Muscle of back (tissue), 3 donors: ENCODE measurements at regions not wholly inside any gene's neighbourhood (a gene's known extent, or its start where the extent isn't known, plus 50 kb on each side); places are given as distances from the start of the nearest gene placed in this dataset.

Source experiments
- DNase-seq, 3 donors: peaks; one replicate each; pipeline versions ENCODE4 v3.0.0 to v3.0.0-alpha.2; 2013

DNA sequence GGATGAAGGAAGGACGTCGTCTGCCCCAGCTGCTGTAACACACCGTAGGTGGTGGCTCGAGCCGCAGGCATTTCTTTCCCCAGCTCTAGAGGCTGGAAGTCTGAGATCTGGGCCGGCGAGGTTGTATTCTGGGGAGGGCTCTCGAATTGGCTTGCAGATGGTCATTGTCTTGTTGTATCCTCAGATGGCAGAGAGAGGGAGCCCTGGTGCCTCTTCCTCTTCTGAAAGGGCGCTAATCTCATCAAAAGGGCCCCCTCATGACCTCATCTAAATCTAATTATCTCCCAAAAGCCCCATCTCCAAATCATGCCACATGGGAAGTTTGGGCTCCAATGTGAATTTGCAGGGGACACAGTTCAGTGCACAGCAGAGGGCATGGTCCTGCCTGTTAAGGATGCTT is 109.0 kb downstream of the SIK1 start:
- DNase-seq: no peak

DNA sequence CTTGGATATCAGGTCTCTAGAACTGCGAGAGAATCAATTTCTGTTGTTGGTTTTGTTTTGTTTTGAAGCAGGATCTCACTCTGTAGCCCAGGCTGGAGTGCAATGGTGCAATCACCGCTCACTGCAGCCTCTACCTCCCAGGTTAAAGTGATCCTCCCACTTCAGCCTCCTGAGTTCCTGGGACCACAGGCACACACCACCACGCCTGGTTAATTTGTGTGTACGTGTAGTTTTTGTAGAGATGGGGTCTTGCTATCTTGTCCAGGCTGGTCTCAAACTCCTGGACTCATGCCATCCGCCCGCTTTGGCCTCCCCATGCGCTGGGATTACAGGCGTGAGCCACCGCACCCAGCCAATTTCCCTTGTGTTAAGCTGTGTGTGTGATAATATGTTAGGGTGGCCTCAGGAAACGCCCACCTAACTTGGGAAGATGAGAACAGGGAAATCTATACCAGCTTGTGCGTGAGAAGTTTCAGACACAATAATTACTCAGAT is 109.6 kb downstream of the SIK1 start:
- no peak for DNase-seq

DNA sequence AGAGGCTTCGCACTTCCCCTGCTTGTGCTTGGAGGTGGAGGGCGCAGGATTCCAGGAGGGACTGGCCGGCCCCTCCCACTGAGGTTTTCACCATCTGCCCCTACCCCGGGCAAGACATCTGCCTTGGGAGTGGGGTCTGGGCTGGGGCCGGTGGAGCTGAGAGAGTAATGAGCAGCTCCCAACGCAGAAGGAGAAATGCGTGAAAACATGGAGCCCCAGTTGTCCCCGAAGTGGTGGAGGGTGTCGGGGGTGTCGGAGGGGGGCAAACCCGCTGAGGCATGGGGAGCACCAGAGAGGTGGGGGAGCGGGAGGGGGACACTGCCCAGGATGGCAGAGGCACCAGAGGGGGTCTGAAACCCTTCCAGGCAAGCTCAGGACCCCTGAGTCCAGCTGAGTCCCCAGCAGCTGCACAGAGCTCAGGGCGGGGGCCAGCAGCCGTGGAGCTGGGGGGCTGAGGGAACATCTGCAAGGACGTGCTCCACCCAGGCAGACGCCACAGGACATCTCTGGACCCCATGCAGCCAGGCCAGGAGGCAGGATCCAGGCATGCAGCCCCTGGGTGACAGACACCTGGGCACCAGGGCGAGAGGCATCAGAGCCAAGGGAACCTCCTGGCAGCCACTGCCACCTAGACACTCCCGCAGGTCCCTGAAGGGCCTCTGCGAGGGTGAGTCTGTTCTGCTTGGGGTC is 110.6 kb downstream of the SIK1 start:
- DNase-seq: no peak

DNA sequence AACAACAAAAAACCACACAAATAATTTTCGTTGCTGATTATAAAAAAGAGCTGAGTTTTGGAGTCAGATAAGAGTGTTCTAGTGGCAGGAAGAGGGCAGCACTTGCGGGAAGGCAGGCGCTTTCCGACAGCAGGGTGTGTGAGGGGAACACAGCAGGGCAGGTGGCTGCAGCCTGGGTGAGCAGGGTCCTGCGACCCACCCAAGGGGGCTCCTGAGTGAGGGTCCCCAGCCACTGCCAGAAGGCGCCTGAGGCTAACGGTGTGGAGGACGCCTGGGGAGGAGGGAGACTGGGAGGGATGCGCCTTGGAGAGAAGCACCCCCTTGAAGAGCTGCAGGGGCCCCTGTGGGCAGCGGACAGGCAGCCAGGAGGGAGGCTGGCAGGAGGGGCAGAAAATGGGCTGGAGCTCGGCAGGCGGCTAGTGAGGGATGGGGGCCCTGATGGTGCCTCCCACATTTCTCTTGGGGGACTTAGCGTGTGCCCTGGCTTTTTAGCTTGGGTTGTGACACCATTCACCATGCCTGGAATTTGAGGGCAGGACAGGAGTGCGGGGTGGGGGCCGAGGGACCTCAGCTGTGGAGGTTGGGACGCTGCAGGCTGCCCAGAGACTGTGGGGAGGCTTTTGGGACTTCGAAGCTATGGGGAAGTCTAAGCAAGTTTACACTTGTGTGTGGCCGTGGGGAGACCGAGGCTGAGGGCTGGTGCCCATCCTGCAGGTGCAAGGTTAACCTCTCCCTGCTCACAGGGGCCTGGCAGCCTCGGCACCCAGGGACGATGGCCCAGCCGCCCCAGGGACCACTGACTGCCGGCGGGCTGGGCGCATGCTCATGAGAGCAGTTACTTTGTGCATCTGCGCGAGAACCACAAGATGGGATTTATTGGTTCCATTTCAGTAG is 111.4 kb downstream of the SIK1 start:
- DNase-seq: no peak

DNA sequence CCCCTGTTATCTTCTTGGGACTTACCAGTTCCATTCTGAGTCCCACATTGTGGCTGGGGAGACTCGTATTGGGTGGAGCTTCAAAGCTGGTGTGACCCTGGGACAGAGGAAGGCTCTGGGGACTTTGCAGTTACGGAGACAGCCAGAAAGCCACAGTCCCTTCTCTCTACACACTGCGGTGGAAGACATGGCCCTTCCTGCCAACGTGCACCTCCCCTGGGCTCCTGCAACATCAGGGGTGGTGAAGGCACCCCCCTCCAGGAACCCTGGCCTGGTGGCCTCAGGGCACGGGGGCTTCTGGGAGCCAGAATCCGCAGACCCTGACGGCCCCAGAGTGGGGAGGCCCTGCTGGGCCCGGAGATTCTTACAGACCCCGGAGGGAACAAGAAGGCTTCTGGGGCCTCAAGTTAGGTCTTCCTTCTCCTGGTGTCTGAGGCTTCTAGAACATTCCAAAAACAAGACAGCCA is 113.0 kb downstream of the SIK1 start:
- no peak for DNase-seq

DNA sequence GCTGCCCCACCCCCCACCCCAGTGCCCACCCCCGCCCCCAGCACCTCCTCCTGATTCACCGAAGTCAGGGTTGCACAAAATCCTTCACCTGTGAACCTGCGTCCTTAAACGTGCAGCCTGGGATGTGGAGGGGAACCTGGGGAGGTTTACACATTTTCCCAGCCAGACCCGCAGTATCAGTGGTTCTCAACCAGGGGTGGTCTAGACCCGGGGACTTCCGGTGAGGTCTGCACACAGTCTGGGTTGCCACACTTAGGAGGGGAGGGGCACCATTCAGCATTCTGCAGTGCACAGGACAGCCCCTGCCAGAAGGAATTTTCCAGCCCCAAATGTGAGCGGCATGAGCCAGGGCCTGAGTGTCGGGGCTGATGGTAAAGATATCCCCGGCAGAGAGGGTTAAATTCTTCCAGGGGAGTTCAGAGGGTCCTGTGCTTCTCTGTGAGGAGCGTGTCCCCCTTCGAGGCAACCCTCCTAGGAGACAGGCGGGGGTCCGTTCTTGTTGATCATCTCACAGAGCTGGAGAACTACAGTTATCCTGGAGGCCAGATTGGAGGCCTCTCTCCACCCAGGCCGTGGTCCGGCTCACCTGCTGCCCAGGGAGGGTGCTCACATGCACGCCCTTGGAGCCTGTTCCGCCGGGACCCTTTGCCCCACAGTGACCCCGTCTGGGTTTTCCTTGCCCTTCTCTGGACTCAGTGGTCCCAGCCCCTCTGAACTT is 113.6 kb downstream of the SIK1 start:
- DNase-seq: no peak

DNA sequence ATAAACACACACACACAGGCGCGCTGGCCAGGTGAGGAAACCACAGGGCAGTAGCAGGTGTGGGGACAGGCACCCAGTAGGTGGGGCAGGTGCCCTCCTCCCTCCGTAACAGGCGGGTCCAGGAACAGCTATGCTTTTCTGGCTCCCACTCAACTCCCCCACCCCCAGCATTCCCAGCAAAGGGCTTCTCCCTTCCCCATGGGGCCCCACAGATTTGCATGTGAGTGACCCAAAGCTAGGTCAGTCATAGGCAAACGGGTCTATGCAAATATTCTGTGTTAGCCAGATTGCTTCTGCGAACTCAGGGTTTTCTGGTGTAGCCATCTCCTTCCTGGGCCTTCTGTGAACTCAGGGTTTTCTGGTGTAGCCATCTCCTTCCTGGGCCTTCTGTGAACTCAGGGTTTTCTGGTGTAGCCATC is 114.2 kb downstream of the SIK1 start:
- no peak for DNase-seq

DNA sequence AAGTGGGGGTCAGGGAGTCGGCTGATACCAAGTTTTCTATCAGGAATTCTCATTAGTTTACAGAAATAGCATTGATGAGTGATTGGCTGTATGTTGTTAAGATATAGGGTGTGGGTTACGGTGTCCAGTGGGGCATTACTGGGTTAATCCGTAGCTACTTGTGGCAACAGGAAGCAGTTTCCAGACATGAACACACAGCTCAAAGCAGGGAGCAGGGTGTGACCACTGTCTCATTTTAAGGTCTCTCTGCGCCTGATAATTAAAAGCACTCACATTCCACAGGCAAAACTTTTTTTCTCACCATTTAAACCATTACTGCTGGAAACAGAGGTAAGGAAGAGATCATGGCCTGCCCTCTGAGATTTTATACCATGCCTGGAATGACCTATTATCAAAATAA is 114.9 kb downstream of the SIK1 start:
- no peak for DNase-seq

DNA sequence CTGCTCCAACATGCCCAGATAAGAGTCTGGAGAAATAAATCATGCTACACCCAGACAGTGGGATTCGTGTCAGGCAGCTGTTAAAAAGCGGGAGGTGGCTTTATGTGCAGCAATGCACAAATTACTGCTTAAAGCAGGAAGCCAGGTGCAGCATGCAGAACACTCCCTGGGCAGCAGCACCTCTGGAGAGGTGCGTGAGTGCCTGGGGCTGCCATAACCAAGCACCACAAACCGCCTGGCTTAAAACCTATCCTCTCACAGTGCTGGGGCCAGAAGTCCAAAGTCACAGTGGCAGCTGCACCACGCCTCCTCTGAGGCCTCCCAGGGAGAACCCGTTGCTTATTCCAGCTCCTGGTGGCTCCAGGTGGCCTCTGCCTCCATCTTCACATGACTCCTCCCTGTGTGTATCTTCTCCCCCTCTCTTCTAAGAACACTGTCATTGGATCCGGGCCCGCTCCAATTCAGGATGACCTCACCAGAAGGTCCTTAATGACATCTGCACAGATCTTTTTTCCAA is 115.6 kb downstream of the SIK1 start:
- DNase-seq: peak in 1 of 3 donors; percentile 60

DNA sequence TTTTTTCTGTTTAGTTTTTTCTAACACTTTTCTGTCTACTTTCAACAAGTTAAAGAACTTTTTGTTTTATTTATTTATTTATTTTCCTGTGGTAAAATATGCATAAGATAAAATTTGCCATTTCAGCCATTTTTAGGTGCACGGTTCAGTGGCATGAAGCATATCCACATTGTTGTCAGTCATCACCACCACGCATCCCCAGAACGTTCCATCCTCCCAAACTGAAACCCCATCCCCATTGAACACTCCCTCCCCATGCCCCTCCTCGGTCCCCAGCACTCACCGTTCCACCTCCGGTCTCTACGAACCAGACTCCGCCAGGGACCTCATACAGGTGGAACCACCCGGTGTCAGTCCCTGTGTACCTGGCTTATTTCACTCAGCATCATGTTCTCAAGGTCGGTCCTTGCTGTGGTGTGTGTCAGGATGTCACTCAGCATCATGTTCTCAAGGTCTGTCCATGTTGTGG is 118.1 kb downstream of the SIK1 start:
- no peak for DNase-seq

DNA sequence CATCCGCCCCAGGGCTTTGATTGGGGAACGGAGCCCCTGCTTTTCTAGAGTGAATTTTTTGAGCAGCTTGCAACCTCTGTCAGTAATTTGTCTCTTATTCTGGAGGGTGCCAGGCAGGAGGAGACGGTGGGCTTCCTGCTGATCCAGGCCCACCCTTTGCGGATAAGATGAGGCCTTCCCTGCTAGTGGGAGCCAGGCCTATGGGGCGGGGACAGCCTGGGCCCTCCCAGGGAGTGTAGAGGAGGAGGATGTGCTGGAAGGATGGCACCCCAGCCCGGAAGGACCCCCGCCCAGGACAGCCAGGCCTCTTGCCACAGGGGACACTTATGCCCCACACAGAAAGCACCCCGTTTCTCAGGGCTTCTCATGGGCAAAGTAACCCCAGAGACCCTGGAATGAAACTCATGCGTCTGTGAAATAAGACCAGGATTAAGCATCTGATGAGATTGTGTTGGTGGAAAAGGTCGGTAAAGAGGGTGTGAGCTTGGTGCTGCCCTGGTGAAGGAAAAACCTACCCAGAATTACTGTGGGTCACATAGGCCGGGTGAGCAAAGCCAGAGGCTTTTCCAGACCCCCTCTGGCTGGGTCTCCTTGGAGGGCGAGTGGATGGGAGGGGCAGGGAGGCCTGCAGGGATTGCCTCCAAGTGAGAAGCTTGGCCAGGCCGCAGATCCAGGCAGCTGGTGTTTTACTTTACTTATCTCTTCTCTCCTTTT is 118.7 kb downstream of the SIK1 start:
- no peak for DNase-seq

DNA sequence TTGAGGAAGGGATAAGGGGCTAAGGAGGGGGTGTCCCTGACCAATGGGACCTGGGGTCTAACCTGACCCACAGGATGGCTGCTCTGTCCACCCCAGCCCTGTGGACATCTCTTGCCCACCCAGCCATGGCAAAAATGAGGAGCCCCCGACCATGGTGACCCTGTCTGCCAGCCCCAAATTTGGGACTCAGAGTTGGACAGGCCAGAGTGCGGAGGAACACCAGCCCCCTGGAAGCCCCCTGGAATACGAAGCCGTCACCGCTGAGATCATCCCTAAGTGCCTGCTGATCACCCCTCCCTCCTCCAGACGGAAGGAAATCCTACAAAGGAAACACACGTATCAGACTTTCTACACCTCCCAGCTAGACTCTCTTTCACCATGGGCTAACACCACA is 119.3 kb downstream of the SIK1 start:
- no peak for DNase-seq

DNA sequence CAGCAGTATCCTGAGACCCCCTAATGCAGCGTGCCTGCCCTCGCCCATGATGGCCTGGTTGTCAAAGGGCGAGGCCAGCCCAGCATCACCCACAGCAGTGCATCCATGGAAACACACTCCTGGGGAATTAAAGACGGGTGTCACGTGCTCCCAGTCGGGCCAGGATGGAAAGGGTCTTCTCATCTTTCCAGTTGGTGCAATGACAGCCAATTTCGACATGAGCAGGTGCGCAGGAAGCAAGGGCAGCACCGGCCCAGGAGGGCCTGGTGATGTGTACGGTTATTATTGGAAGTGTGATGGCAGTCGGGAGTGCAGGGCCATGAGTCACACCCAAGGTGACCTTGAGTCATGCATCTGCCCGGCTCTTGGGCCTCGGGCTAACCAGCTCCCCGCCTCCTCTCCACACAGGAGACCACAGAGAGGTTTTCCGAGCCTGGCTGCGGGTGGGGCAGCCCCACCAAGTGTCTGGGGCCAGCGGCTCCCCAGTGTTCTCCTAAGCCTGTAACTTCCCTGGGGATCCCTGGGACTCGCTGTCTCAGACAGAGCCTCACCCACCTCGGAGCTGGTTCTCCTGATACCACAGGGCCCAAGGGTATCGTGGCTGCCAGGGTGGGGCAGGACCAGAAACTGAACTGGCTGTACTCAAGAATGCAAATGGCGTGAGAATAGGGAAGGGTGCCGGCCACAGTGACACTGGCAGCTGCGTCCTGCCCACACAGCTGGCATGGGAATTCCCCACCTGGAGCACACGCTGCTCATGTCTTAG is 119.8 kb downstream of the SIK1 start:
- peak in 1 of 3 donors; percentile 43 for DNase-seq

DNA sequence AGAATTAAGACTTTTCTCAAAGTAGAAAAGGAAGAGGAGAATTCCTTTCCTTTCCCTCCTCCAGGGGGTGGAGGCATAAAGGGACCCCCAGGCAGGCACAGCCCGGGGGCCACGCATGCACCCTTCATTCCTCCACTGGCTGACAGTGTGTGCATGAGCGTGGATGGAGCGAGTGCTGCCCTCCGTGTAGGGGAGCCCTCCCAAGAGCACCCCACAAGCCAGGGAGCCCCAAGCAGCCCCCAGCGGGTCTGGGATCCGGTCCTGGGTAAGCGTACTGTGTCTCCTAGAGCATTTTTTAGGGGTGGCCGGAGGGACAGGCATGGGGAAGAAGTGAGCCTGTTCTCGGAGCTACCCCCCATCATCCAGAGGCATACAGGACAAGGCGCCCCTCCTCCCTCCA is 120.5 kb downstream of the SIK1 start:
- DNase-seq: no peak

DNA sequence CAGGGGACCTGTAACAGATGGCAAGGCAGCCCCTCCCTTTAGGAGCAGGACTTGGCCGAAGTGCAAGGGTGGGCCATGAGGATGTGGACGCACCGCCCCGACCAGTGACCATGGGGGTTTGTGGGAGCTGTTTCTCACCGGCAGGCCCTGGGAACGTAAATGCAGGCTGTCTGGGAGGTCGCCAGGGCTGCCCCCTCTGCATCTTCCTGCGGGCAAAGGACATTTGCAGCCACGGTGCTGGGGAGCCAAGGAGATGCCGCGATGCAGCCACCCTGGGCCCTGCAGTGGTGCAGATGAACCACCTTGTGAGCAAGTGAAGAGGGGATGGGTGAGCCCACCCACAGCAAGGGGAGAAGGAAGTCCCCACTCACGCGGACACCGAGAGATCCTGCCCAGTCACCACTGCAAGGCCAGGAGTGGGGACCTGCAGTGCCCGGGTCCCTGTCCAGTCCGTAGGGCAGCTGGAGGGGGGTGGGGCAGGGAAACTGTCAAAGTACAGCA is 121.1 kb downstream of the SIK1 start:
- no peak for DNase-seq

DNA sequence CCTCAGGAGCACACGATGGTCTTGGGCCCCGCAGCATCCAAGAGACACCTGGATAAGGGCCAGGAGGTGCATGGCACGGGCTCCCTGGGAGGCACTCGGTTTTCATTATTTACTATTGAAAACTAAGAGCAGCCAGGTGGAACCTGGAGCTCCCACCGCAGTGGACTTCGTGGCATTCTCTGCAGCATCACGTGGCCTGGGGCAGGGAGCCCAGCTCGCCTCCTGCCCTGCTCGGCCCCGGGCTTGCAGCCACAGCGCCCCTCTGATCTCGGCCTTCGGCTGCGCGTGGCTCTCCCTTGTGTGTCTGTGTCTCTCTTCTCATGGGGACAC is 121.6 kb downstream of the SIK1 start:
- DNase-seq: no peak

DNA sequence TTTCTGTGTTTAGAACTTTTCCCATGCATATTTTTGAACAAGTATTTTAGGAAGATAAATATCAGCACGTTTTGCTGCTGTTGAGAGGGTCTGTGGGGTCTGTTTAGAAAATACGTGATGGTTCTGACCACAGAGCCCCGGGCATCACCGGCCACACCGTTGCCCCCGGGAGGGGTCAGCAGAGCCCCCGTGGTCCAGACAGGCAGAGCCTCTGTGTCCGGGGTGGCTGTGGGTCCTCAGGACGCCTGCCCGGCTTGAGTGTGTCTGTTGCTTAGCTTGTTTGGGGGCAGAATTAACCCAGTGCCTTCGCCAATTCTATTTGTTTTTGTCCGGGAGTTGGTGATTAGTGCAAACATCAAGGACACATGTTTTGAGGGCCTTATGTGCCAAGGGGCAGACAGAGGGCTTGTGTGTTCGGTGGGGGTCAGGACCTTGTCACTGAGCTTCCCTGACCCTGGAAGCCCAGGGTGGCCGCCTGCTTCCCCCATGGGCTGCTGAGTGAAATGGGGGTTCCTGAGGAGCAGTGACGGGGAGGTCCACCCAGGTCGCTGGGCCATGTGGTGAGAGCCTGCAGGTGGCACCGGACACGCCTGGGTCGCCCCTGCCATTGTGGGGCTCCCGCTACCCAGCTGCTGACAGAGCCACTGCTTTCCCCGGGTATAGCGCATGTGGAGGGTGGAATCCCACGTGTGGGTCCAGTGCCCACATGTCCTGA is 122.2 kb downstream of the SIK1 start:
- DNase-seq: no peak

DNA sequence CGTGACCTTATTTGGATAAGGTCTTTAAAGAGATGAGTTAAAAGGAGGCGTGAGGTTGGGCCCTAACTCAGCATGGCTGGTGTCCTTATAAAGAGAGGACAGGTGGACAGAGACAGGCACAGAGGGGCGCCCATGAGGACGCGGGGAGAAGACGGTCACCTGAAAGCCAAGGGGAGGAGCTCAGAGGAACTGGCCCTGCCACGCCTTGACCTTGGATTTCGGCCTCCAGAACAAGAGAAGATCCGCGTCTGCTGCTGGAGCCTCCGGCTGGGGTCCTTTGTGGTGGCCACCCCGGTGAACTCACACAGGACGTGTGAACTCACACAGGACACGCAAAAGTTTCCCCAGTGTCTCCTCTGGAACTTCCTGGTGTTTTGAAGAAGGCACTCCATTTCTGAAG is 122.7 kb downstream of the SIK1 start:
- DNase-seq: no peak

DNA sequence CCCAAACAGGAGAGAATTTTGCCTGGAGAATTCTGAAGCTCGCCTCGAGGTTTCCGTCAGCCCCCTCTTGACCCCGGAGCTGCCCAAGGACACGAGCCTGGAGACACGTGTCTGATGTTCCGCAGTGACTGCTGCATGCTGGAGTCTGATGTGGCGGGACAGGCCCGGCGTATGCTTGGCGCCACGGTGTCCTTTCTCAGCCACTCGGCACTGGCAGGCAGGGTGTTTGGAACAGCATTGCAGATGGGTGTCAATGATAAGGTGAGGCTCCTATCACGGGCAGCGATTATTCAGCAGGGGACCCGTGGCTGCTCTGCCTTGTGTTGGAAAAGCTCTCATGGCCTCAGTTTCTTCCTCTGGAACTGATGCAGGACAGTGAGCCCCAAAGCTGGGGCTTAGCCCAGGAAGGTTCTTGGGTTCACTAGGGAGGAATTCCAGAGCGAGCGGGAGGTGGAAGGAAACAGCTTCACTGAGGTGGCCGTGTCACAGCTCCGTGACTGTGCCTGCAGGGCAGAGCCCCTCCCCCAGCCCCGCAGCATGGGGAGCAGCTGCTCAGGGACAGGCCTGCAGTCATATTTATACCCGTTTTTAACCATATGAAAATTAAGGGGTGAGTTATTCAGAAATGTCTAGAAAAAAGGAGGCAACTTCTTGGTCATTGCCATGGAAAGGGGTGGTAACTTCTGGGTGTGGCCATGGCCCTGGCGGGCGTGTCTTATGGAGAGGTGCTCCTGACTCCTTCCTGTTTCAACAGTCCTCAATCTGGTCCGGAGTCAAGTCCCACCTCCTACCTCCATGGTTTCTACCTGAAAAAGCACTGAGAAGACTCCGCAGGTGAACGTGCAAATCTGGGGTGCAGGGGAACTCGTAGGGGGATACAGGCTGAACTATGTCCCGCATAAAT is 123.4 kb downstream of the SIK1 start:
- no peak for DNase-seq
